MM.1S (cell line): ENCODE measurements at regions not wholly inside any gene's neighbourhood (a gene's known extent, or its start where the extent isn't known, plus 50 kb on each side); places are given as distances from the start of the nearest gene placed in this dataset.

ENCODE experiments used
- DNase-seq: peaks from one replicate; pipeline ENCODE4 v3.0.0-alpha.2; 2015
- H2AFZ ChIP-seq: fragments of 300-600 bp; sonication (generic); 2 replicates; pipeline ENCODE4 v1.6.0; 2016; ENCODE audit warnings: antibody characterized with exemption, low read length
- H3F3A ChIP-seq: fragments of 300-600 bp; sonication (generic); 2 replicates; pipeline ENCODE4 v1.6.1; 2016; ENCODE audit warnings: mild to moderate bottlenecking, antibody characterized with exemption, low read length, moderate library complexity, mixed read lengths; ENCODE audit not compliant: insufficient read depth
- H3K27ac ChIP-seq: fragments of 300-600 bp; sonication (generic); 2 replicates; pipeline ENCODE4 v1.5.1; 2016; ENCODE audit warnings: mild to moderate bottlenecking, low read length
- H3K27me3 ChIP-seq: fragments of 300-600 bp; sonication (generic); replicated peaks from 2 replicates; pipeline ENCODE4 v1.6.0; 2016; ENCODE audit warnings: low read length; ENCODE audit not compliant: insufficient read depth
- H3K36me3 ChIP-seq: fragments of 300-600 bp; sonication (generic); replicated peaks from 2 replicates; pipeline ENCODE4 v1.6.1; 2016; ENCODE audit warnings: mild to moderate bottlenecking, low read length, mixed read lengths; ENCODE audit not compliant: insufficient read depth
- H3K4me1 ChIP-seq: fragments of 300-600 bp; sonication (generic); 2 replicates; pipeline ENCODE4 v1.6.1; 2016; ENCODE audit warnings: low read length, mixed read lengths
- H3K4me2 ChIP-seq: fragments of 300-600 bp; sonication (generic); 2 replicates; pipeline ENCODE4 v1.6.0; 2016; ENCODE audit warnings: low read depth, low read length
- H3K4me3 ChIP-seq: fragments of 300-600 bp; sonication (generic); 2 replicates; pipeline ENCODE4 v1.5.1; 2016; ENCODE audit warnings: low read length, mixed read lengths
- H3K79me2 ChIP-seq: fragments of 300-600 bp; sonication (generic); 2 replicates; pipeline ENCODE4 v1.6.1; 2016; ENCODE audit warnings: mixed run types, low read length, mixed read lengths
- H3K9ac ChIP-seq: fragments of 300-600 bp; sonication (generic); 2 replicates; pipeline ENCODE4 v1.6.1; 2016; ENCODE audit warnings: low read length, mixed read lengths
- H3K9me2 ChIP-seq: fragments of 300-600 bp; sonication (generic); replicated peaks from 2 replicates; pipeline ENCODE4 v1.6.1; 2016; ENCODE audit warnings: mild to moderate bottlenecking, low read length, mixed read lengths; ENCODE audit not compliant: insufficient read depth
- H3K9me3 ChIP-seq: fragments of 300-600 bp; sonication (generic); replicated peaks from 2 replicates; pipeline ENCODE4 v1.6.1; 2016; ENCODE audit warnings: mild to moderate bottlenecking, low read length, mixed read lengths; ENCODE audit not compliant: insufficient read depth
- H4K20me1 ChIP-seq: fragments of 300-600 bp; sonication (generic); 2 replicates; pipeline ENCODE4 v1.6.1; 2016; ENCODE audit warnings: mild to moderate bottlenecking, low read length, moderate library complexity, mixed read lengths; ENCODE audit not compliant: insufficient read depth
- CTCF ChIP-seq: fragments of 300-600 bp; sonication (generic); IDR thresholded peaks from 2 replicates; pipeline ENCODE4 v1.5.1; 2016; ENCODE audit warnings: antibody characterized with exemption, low read length, mixed read lengths
- EZH2 ChIP-seq: fragments of 300-600 bp; sonication (generic); optimal IDR thresholded peaks from 2 replicates; pipeline ENCODE3; 2017; ENCODE audit warnings: low read depth, mild to moderate bottlenecking, antibody characterized with exemption, low read length, mixed read lengths
- EZH2phosphoT487 ChIP-seq: fragments of 300-600 bp; sonication (generic); IDR thresholded peaks from 2 replicates; pipeline ENCODE4 v1.6.1; 2018; ENCODE audit warnings: antibody characterized with exemption, low read length

- Histone ChIP-seq H3K9me2 (no peaks in the 10 kb centered on the region), H3K4me1 (no peaks in the 10 kb centered on the region), H3K27me3 (no peaks in the 10 kb centered on the region; the same call in 1 of the 2 replicates), H3K79me2 (no peaks in the 10 kb centered on the region), H3K36me3 (no peaks in the 10 kb centered on the region), H3K27ac (no peak overlapping the region), H3F3A (no peaks in the 10 kb centered on the region), H3K9me3 (no peaks in the 10 kb centered on the region), H2AFZ (no peak overlapping the region), H3K4me2 (no peak overlapping the region), H4K20me1 (no peaks in the 10 kb centered on the region), H3K9ac (no peak overlapping the region), H3K4me3 (no peak overlapping the region)
- DNase-seq, result no peak
- no peak for TF ChIP-seq EZH2
- no peak for TF ChIP-seq EZH2phosphoT487
- no peak for TF ChIP-seq CTCF
Measured at GRCh38 chr1:201660931-201661822, 122.2 kb downstream of the NAV1 start.

- DNase-seq, result no peak
- Histone ChIP-seq H3K4me1 (no peaks in the 10 kb centered on the region), H3K27ac (no peak overlapping the region), H3F3A (no peaks in the 10 kb centered on the region), H4K20me1 (no peaks in the 10 kb centered on the region), H3K4me3 (no peak overlapping the region), H3K4me2 (no peak overlapping the region), H3K79me2 (no peaks in the 10 kb centered on the region), H3K9me2 (no peaks in the 10 kb centered on the region), H3K9ac (no peak overlapping the region), H2AFZ (no peak overlapping the region), H3K9me3 (no peaks in the 10 kb centered on the region), H3K36me3 (no peaks in the 10 kb centered on the region), H3K27me3 (no peaks in the 10 kb centered on the region; the same call in 1 of the 2 replicates)
- no peak for TF ChIP-seq EZH2phosphoT487
- TF ChIP-seq CTCF, result no peak
- TF ChIP-seq EZH2, result no peak
Measured at GRCh38 chr1:201661823-201662359, 123.0 kb downstream of the NAV1 start.

DNA sequence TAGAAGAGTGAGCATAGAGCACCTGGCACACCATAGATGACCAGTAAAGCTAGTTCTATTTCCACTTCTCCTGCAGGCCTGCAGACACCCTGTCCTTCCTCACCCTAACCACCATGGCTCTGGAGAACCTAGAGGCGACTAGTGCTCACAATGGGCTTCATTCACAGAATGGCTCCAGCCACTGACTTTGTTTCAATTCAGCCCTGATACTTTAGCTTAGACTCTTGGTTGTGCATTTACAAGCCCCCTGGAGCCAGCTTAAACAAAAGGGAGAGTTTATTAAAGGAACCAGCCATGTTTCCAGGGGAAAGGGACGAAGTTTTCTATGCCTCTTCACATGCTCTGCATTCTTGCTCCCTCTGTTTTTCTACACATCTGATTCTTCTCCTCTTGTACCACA lies 123.7 kb downstream of the NAV1 start:
- H4K20me1 ChIP-seq, result no peaks in the 10 kb centered on the region
- no peaks in the 10 kb centered on the region; the same call in 1 of the 2 replicates for H3K27me3 ChIP-seq
- no peak overlapping the region for H3K4me2 ChIP-seq
- H3K9me3 ChIP-seq, result no peaks in the 10 kb centered on the region
- TF ChIP-seq CTCF (no peak), EZH2 (no peak), EZH2phosphoT487 (no peak)
- H3K9ac ChIP-seq, result no peak overlapping the region
- H3F3A ChIP-seq, result no peaks in the 10 kb centered on the region
- no peak for DNase-seq
- no peak overlapping the region for H2AFZ ChIP-seq
- H3K27ac ChIP-seq, result no peak overlapping the region
- no peaks in the 10 kb centered on the region for H3K9me2 ChIP-seq
- no peaks in the 10 kb centered on the region for H3K36me3 ChIP-seq
- H3K79me2 ChIP-seq, result no peaks in the 10 kb centered on the region
- H3K4me1 ChIP-seq, result no peaks in the 10 kb centered on the region
- H3K4me3 ChIP-seq, result no peak overlapping the region
